Testis (tissue), 2 donors: ENCODE measurements at regions not wholly inside any gene's neighbourhood (a gene's known extent, or its start where the extent isn't known, plus 50 kb on each side); places are given as distances from the start of the nearest gene placed in this dataset.

Source experiments
- POLR2A ChIP-seq: fragments of 450-650 bp; IDR thresholded peaks from one replicate; pipeline ENCODE4 v1.6.1; 2017; ENCODE audit warnings: antibody characterized with exemption, mild to moderate bottlenecking, moderate library complexity
- TF ChIP-seq, protein P1 (sequence below), 3 experiments: fragments of 450-650 bp in 2 of 3; fragments of 200-600 bp in 1 of 3; sonication (generic) in 1 of 3; IDR thresholded peaks; one replicate each; pipeline ENCODE4 v1.5.1; 2016 to 2019; ENCODE audit warnings: antibody characterized with exemption in 3 of 3, mild to moderate bottlenecking in 2 of 3, moderate library complexity in 1 of 3

DNA sequence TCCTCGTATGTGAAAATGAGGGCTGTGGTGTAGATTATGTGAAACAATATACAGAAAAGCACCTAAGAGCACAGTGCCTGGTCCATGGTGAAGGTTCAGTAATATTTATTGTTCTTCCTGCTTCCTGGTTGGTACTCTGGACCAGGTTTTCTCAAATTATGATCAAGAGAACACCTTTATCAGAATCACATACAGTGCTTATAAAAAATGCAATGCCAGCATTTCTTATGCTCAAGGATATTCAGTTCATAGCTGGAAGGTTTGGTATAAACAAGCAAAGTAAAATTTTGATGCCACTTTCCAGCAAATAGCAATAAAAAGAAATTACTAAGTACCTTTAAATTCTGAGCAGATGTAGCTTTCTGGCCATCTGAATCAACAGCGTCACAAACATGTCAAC, 1412.4 kb downstream of the RPA4 start:
- TF ChIP-seq, protein P1, sequence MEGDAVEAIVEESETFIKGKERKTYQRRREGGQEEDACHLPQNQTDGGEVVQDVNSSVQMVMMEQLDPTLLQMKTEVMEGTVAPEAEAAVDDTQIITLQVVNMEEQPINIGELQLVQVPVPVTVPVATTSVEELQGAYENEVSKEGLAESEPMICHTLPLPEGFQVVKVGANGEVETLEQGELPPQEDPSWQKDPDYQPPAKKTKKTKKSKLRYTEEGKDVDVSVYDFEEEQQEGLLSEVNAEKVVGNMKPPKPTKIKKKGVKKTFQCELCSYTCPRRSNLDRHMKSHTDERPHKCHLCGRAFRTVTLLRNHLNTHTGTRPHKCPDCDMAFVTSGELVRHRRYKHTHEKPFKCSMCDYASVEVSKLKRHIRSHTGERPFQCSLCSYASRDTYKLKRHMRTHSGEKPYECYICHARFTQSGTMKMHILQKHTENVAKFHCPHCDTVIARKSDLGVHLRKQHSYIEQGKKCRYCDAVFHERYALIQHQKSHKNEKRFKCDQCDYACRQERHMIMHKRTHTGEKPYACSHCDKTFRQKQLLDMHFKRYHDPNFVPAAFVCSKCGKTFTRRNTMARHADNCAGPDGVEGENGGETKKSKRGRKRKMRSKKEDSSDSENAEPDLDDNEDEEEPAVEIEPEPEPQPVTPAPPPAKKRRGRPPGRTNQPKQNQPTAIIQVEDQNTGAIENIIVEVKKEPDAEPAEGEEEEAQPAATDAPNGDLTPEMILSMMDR (IDR thresholded peaks at IDR 0.05): no peak
- TF ChIP-seq POLR2A: no peak
